K562 (cell line): ENCODE measurements at regions not wholly inside any gene's neighbourhood (a gene's known extent, or its start where the extent isn't known, plus 50 kb on each side); places are given as distances from the start of the nearest gene placed in this dataset.

Experiments used
- ADNP ChIP-seq: fragments of 200-800 bp; sonication (Bioruptor generic); IDR thresholded peaks from 2 replicates; pipeline ENCODE4 v1.6.1; 2016; ENCODE audit warnings: missing genetic modification characterization, missing compliant biosample characterization
- CCAR2 ChIP-seq: fragments of 200-400 bp; formaldehyde crosslinking; IDR thresholded peaks from 2 replicates; pipeline ENCODE4 v1.6.1; 2017; ENCODE audit warnings: mild to moderate bottlenecking, low read depth, low read length
- CREM ChIP-seq: IDR thresholded peaks from 2 replicates; pipeline ENCODE4 v1.6.1; 2014; ENCODE audit warnings: antibody characterized with exemption, low read depth
- CTCF ChIP-seq, 3 experiments: IDR thresholded peaks in 2 of 3; conservative IDR thresholded peaks in 1 of 3; 2 replicates each; pipeline ENCODE4 v1.5.1; 2011 to 2012; ENCODE audit warnings: low read length in 3 of 3, mild to moderate bottlenecking in 3 of 3, control low read depth in 2 of 3, improper control_type of control experiment in 1 of 3, inconsistent platforms in 1 of 3, low read depth in 1 of 3, mixed read lengths in 1 of 3, moderate library complexity in 1 of 3; ENCODE audit not compliant: insufficient read depth in 2 of 3
- HNRNPL ChIP-seq: fragments of 200-400 bp; formaldehyde crosslinking; IDR thresholded peaks from 2 replicates; pipeline ENCODE4 v1.6.1; 2017; ENCODE audit warnings: low read depth, mild to moderate bottlenecking, low read length
- PCBP2 ChIP-seq: fragments of 200-400 bp; formaldehyde crosslinking; IDR thresholded peaks from 2 replicates; pipeline ENCODE4 v1.6.1; 2018; ENCODE audit warnings: low read length, low read depth, mild to moderate bottlenecking, moderate library complexity; ENCODE audit not compliant: poor library complexity, severe bottlenecking
- POLR2A ChIP-seq: fragments of 450-650 bp; conservative IDR thresholded peaks from 2 replicates; pipeline ENCODE4 v1.6.1; 2016
- RFX5 ChIP-seq: IDR thresholded peaks from 2 replicates; pipeline ENCODE4 v1.6.1; 2011; ENCODE audit warnings: low read depth, mild to moderate bottlenecking, improper control_type of control experiment, low read length
- SIX5 ChIP-seq, 2 experiments: IDR thresholded peaks; 2 replicates each; pipeline ENCODE4 v1.6.1; 2011; ENCODE audit warnings: low read length in 2 of 2, borderline replicate concordance in 1 of 2, low read depth in 1 of 2, mild to moderate bottlenecking in 1 of 2, moderate library complexity in 1 of 2; ENCODE audit not compliant: insufficient read depth in 1 of 2
- TBP ChIP-seq: optimal IDR thresholded peaks from 2 replicates; pipeline ENCODE3; 2011; ENCODE audit warnings: low read depth, low read length, improper control_type of control experiment
- TEAD4 ChIP-seq, 2 experiments: sonication (generic) in 1 of 2; formaldehyde crosslinking in 1 of 2; IDR thresholded peaks; 2 replicates each; pipeline versions ENCODE4 v1.6.1 to v1.8.0; 2012 to 2022; ENCODE audit warnings: borderline replicate concordance in 1 of 2, inconsistent platforms in 1 of 2, low read length in 1 of 2, mild to moderate bottlenecking in 1 of 2, missing genetic modification reagents in 1 of 2
- ZBTB2 ChIP-seq: fragments of 450-650 bp; IDR thresholded peaks from 2 replicates; pipeline ENCODE4 v1.6.1; 2016; ENCODE audit warnings: antibody characterized with exemption

- TF ChIP-seq CTCF (IDR thresholded peaks at IDR 0.05 in 2 of 3, conservative IDR thresholded peaks at IDR 0.05 in 1 of 3; ENCODE audit: insufficient read depth in 2 of 3, low read depth in 1 of 3, low read length in 3 of 3) = no peak
- TF ChIP-seq ZBTB2 = no peak
- no peak for TF ChIP-seq HNRNPL
- no peak for TF ChIP-seq ADNP (tag)
- no peak for TF ChIP-seq CREM
- no peak for TF ChIP-seq TEAD4 (IDR thresholded peaks at IDR 0.05; ENCODE audit: low read length)
- TF ChIP-seq TEAD4 (CRISPR knock-in tag; IDR thresholded peaks at IDR 0.05; ENCODE audit: borderline replicate concordance) = no peak
- TF ChIP-seq TBP = no peak
- no peak for TF ChIP-seq PCBP2
- TF ChIP-seq SIX5 (IDR thresholded peaks at IDR 0.05; ENCODE audit: borderline replicate concordance in 1 of 2, insufficient read depth in 1 of 2, low read depth in 1 of 2, low read length in 2 of 2) = no peak
- no peak for TF ChIP-seq CCAR2
- no peak for TF ChIP-seq POLR2A
- no peak for TF ChIP-seq RFX5
Measured at GRCh38 chr11:11722861-11723260, 101.1 kb upstream of the GALNT18 start.
